Hepatic stellate cell (primary cell): ENCODE measurements at regions not wholly inside any gene's neighbourhood (a gene's known extent, or its start where the extent isn't known, plus 50 kb on each side); places are given as distances from the start of the nearest gene placed in this dataset.
"Not testable (repeated sequence)": the region's sequence is repeated elsewhere in the genome, so short reads cannot be mapped to it uniquely, and the experiment has no call there.

Experiments used
- DNase-seq: peaks from one replicate; pipeline ENCODE4 v3.0.0; 2011; ENCODE audit warnings: low spot score

DNA sequence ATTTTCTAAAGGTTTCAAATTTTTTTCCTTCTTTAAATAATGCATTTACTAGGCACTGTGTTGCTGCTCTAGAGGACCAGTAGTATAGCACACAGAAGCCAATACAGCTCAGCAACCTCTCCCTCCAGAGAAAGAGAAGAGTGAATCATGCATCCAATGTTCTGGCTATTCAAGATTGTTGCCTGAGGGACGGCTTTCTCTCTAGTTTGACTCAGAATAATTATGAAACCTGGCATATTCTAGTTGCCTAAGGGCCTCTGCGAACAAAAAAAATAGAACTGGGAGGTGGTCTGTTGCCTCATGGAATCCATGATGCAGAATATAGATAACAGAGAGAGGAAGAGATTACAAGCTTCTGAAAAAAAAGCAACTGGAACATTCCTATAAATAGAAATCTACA is 1233.3 kb upstream of the PABPC4L start:
- DNase-seq, result no peak

DNA sequence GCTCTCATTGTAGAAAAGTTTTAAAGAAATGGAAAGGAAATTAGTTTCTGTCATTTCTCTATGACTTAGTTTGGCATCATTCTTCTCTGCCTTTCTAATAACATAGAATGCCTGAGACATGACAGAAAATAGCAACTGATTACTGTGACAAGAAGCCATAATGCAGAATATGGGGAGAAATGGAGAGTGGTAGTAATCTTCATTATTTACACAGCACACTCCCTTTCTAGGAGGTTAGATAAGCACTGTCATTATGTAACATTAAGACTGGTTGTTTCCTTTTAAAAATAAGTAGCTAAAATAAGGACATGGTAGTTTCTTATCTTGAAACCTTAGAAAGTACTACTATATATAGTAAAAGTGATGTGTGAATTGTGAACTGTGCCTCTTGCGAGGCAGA is 1227.9 kb upstream of the PABPC4L start:
- DNase-seq, result no peak

DNA sequence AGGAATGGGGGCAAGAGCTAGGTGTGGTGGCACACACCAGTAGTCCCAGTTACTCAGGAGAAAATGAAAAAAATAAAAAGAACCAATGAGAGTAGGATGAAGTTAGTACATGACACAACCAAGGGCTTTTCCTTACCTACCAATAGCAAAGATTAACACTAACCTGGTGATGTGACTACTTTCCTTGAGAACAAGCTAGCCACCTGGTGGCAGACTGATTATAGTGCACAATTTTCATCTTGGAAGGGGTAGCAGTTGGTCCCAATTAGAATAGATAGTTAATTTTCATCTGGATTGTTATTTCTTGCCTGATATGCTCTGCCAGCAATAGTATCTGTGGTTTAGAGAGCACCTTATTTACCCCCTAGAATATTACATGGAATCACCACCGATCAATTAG is 1216.8 kb upstream of the PABPC4L start:
- DNase-seq, result peak; percentile 3

DNA sequence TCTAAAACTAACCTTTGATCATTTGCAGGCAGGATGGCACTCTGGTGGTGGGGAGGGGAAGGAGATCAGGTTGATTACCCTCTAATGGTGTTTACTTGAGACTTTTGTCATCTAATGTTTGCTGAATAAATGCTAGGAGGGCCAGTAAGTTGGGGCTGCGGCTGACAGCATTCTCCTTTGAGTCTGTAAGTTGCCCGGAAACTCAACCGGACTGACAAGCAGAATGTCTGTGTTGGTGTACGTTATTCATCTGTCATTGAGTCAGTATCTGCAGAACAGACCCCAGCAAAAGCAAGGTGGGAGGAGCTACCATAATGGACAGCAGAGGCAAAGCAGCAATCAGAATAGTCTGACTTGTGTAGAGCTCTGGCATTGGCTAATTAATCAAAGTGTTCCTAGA is 1210.6 kb upstream of the PABPC4L start:
- no peak for DNase-seq

DNA sequence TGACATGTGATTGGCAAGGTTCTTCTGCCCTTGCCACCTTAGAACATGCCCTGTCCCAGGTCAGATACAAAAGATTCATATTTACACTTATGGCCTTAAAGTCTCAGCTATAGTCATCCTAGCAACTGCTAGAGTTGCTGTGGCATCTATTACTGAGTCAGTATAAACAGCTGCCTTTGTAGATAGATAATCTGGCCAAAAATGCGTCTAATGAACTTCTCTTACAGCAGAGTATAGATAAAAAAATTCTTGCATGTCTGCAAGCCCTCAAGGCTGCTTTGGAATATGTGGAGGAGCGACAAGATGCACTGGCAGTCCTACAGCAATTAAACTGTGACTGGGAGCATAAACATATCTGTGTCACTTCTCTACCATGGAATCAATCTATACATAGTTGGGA is 1209.7 kb upstream of the PABPC4L start:
- DNase-seq, result no peak

DNA sequence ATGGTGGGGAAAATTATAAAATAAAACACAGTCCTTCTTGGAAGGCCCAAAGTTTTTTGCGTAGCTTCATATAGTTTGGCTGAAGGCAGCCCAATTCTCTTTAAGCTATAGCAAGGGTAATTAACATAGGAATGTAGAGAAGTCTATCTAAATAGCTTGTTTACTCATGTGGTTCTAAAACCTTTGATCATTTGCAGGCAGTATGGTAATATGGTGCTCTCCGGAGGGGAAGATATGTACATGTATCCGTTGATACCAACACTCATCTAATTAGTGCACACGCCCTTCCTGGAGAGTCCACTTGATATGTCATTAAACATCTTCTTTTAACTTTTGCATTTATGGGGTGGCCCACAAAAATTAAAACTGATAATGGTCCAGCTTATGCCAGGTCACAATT is 1207.7 kb upstream of the PABPC4L start:
- DNase-seq, result not testable (repeated sequence)

DNA sequence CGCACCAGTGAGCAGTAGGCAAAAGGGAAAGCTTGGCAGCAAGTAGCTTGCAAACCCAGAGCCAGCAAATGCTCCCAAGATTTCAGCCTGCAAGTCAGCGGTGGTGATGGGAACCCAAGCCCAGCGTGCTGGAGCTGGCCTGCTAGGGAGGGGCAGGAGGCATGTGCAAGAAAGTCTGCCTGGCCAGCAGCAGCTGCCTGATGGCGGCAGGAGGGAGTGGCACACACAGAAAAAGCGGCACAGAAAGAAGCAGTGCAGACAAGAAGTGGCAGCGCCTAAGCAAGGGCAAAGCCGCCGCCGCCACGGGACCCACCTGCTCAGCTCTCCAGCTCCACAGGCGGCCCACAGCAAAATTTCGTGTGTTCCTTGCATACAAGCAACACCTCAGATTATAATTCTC is 1206.5 kb upstream of the PABPC4L start:
- DNase-seq, result no peak

DNA sequence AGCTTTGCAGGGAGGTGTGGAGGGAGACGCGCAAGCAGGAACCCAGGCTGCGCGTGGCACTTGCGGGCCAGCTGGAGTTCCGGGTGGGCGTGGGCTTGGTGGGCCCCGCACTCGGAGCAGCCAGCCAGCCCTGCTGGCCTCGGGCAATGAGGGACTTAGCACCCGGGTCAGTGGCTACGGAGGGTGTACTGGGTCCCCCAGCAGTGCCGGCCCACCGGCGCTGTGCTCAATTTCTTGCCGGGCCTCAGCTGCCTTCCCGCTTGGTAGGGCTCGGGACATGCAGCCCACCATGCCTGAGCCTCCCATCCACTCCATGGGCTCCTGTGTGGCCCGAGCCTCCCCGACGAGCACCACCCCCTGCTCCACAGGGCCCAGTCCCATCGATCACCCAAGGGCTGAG is 1205.0 kb upstream of the PABPC4L start:
- DNase-seq, result not testable (repeated sequence)

DNA sequence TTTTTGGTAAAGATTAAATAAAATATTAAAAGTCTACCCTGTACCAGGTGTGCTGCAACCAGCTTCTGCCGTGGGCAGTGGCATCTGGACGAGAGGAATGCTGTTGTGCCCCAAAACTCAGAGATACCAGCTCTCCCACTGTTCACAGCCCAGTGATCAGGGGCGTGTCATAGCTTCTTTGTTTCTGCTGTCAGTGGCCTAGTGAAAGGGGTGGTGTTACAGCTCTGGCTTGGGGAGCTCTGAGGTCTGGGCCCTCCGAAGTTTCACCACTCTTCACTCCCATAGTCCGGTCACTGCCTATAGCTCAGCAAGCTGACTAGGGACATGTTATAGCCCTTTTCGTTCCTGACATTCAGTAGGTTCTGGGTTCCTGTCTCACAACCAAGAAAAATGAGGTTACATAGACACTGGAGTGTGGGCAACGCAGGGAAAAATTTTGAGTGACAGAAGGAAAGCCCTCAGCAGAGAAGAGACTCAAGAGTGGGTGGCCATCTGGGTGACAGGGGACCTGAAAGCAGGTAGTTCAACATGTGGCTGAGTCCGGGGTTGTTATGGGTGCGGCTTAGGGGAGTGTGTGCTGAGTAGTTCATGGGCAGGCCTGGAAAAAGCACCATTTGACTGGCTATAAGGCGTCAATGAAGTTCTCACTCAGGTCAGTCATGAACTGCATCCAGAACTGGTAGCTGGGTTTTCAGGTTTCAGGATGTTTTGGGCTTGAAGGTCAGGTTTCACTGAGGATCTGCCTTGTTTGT is 1184.4 kb upstream of the PABPC4L start:
- no peak for DNase-seq

DNA sequence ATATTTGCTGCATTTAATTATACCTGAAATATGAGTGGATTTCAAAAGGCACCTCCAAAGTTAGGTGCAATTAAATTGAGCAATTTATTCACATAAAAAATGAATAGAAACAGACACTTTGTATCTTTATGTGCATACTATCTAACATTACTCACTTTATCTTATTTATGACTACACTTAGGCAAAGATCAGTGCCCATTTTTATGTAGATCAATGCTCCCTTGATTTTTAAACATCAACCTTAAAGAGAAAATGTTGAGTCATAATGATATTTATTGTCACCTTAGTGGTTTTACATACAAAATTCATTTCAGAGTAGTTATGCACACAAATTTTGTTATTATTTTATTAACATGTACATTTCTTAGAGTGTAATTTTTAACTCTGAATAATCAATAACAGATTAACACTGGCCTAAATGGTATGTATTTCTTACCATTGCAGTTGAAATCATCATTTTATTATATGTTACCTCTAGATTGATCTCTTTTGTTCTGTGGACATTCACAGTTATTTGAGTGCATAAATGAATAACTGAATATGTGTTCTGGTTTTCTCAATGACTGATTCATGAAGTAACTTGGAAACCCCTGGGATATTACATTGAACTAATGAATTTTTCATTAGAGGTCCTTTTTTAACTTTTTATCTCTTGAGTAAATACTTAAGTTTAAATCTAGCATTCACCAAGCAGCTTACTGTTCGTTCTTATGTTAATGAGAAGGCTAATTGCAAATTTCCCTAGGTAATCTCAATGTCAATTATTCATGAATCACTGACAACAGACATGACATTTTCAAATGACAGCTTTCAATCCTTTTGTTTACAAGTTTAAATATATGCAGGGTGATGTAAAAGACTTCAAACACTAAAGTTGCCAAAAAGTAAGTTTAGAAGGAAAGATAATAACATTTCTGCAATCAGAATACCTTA is 1182.0 kb upstream of the PABPC4L start:
- no peak for DNase-seq

DNA sequence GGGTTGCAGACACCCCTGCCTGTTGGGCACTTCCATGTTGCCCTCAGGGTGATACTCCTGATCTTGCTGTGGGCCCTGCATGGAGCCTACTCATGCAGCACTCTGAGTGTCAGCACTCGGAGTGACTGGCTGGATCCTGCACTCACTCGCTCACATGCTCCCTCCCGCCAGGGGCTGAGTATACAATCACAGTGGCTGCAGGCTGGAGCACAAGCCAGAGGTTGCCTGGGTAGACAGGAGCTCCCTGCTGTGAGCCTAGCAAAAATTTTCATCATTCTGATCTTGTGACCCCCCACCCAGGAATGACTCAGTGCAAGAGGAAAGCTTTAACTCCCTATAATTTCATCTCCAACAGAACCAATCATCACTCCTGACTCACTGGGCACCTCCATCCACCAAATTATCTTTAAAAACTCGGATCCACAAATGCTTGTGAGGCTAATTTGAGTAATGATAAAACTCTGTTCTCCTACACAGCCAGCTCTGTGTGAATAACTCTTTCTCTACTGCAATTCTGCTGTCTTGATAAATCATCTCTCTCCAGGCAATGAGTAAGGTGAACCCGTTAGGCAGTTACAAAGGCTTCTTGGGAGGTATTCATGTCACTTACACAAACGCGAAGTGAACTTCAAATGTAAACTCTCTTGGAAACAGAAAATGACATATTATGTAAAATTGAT is 1180.8 kb upstream of the PABPC4L start:
- no peak for DNase-seq

DNA sequence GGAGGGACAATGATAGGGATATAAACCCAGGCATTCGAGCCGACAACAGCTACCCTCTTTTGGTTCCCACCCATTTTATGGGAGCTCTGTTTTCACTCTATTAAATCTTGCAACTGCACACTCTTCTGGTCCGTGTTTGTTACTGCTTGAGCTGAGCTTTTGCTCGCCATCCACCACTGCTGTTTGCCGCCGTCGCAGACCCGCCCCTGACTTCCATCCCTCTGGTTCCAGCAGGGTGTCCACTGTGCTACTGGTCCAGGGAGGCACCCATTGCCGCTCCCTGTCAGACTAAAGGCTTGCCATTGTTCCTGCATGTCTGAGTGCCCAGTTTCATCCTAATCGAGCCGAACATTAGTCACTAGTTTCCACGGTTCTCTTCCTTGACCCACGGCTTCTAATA is 1170.5 kb upstream of the PABPC4L start:
- DNase-seq, result no peak

DNA sequence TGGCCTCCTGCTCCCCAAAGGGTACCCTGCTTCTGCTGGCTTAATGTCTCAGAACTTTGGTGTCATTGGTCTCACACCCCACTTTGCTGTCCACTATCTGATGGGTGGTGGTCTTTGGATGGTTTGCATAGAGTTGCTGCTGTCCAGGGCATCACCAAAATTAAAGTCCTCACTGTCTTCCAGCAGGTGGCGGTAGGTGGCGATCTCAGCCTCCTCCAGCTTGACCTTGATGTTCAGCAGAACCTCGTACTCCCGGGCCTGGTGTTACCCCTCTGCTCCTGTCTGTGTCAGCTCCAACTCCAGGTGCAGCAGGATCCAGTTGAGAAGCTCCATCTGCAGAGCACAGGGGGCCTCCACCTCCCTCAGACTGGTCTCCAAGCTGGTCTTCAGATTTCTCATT is 1169.5 kb upstream of the PABPC4L start:
- no peak for DNase-seq

DNA sequence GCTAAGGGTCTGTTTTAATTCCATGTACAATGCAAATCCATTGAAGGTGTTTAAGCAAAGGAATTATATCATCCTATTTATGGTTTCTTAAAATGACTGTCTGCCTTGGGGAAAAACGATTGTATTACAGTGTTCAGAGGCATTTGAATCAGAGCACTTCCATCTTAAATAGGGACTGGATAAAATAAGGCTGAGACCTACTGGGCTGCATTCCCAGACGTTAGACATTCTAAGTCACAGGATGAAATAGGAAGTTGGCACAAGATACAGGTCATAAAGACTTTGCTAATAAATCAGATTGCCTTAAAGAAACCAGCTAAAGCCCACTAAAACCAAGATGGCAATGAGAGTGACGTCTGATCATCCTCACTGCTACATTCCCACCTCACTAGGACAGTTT is 1167.2 kb upstream of the PABPC4L start:
- no peak for DNase-seq

DNA sequence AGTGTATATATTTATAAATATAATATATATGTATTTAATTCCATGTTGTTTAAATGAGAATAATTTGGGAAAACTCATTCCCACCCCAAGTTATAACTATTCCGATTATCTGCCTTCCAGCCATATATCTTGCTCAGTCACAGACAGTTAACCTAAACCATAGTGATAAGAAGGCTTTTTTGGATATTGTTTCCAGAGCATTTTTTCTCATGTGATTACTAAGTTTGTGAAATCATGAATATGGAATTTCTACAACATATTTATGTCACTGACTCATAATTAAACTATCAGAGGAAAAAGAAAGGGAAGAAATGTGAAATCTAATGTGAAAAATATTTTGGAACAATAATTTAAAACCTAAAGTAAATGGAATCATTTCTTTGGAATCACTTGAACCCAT is 1163.5 kb upstream of the PABPC4L start:
- peak; percentile 21 for DNase-seq

DNA sequence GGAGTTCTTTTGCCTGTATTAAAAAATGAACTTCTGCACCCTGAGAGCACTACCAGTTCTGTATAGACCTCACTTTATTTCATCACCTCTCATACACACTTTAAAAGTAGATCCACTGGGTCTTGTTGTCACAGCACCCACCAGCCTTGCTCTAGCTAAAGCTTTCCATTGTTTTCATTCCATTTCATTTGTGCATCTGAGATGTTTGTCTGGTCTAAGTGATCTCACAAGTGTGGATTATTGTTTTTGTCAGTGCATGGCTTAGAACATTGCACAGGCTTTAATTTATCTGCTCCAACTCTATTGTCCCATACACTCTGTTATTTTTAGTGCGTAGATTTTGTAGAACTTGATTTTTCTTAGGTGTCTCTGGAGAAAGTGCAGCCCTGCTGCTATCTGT is 1157.5 kb upstream of the PABPC4L start:
- DNase-seq, result no peak

DNA sequence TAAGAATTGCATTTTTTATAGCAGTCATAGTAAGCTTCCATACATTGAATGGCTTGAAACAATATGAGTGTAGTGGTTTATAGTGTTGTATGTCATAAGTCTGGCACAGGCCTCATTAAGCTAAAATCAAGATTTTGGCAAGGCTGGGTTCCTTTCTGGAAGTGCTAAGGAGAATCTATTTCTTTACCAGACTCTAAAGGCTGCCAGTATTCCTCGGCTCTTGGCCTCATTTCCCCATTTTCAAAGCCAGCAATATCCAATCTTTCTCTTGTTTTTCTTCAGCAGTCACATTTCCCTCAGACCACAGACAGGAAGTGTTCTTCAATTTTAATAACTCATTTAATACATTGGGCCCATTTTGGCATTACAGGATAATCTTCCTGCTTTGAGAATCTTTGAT is 1155.5 kb upstream of the PABPC4L start:
- DNase-seq, result no peak

DNA sequence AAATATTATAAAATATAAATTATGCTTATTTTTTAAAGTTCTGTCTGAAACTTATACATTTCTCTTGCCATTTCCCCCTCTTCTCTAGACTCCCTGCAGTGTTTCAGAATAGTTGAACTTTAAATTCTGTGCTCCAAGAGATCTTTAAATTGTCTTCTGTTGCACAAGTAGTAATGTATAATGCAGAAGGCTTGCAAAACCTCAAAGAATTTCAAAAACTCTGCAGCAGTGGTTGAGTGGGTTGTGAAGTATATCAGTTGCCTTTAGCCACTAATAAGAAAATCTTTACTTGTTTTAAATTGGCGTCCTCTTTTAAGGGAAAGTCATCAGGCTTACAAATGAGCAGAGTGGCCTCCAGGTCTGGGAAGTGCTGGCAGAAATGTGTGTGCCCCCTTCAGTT is 1153.3 kb upstream of the PABPC4L start:
- no peak for DNase-seq

DNA sequence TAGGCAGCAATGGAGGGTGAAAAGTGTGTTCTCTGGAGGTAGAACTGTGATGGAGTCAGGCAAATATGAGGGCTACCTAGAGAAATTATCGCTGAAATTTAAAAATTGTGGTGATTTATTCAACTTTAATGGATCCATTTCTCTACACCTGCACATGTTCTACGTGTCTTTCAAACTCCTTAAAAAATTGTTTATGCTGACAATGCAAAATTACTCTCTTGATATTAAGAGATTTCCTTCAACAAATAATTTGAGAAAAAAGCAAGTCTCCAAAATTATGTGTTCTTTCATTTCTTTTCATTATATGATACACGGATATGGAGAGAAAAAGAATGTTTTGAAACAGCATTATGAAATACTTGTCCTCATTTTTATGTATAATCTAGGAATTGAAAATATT is 1151.4 kb upstream of the PABPC4L start:
- no peak for DNase-seq

DNA sequence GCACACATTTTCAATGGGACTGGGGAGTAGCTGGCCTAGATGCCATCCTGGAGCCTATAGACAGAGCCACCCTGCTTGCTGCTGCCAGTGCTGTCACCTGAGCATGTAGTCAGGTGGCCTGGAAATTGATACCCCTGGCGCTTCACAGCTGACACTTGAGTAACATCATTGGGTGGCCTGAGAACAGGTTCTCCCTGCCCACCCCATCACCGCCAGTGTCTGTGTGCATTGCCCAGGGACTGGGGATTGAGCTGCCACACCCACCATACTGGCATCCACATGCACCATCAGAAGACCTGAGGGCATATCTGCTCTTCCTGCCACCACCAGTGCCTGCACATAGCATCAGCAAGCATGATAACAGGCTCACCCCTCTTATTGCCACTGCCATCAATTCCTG is 1142.9 kb upstream of the PABPC4L start:
- no peak for DNase-seq

DNA sequence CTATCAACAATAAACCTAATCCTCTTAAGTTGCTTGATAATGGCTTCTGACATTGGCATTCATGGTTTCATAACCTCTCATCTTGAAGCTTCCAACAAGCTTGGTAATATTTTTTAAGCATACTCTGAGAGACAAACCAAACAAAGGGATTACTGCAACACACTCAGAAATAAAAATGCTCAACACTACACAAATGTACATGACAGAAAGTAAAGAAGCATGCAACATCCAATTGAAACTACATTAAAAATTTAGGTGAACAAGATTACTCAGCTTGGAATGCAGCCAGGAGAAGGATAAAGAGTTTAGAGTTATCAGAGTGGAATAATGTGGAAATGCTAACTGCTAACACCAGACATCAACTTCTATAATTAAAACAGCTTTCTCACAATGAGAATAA is 1136.6 kb upstream of the PABPC4L start:
- DNase-seq, result no peak

DNA sequence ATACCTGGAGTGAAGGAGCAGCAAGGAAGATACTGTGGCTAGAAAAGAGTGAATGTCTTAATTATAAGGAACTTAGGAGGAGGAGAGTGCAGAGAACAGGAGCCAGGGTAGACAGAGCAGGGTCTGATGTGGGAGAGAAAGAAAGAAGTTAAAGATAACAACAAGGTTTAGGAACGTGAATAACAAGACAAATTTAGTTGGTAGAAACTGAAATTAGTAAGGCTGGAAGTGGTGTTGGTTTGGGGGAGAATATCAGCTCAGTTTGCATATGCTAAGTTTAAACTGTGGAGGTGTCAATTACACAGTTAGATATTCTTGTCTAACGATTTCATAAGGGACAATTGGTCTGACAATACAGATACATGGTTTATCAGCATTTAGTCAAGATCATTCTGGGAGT is 1123.7 kb upstream of the PABPC4L start:
- no peak for DNase-seq

DNA sequence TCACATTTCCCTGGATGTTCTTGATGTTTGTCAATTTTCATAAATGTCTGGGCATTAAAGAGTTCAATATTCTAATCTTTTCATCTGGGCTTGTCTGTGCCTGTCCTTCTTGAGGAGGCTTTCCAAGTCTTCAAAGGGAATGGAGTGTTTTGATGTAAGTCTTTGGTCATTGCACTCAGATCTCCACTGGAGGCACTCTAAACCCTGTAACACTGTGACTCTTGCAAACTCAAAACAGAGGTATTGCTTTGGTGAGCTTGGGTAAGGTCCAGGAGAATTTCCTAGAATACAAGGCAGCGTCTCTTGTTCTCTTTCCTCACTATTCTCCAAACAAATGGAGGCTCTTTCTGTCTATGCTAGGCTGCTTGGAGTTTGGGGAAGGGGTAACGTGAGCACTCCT is 1118.1 kb upstream of the PABPC4L start:
- DNase-seq, result no peak
